Hepatocyte (in vitro differentiated cells): ENCODE measurements at regions not wholly inside any gene's neighbourhood (a gene's known extent, or its start where the extent isn't known, plus 50 kb on each side); places are given as distances from the start of the nearest gene placed in this dataset.

Source experiments
- DNase-seq: peaks from one replicate; pipeline ENCODE4 v3.0.0-alpha.2; 2016; ENCODE audit warnings: low spot score
- H2AFZ ChIP-seq: fragments of 200-600 bp; sonication (generic); 2 replicates; pipeline ENCODE4 v1.6.0; 2016; ENCODE audit warnings: antibody characterized with exemption, mild to moderate bottlenecking
- H3K27ac ChIP-seq: fragments of 200-600 bp; sonication (generic); 2 replicates; pipeline ENCODE4 v1.5.1; 2016; ENCODE audit warnings: mild to moderate bottlenecking
- H3K27me3 ChIP-seq: fragments of 200-600 bp; sonication (generic); 2 replicates; pipeline ENCODE4 v1.6.1; 2016
- H3K36me3 ChIP-seq: fragments of 200-600 bp; sonication (generic); replicated peaks from 2 replicates; pipeline ENCODE4 v1.5.1; 2016; ENCODE audit warnings: low read depth; ENCODE audit not compliant: insufficient read depth
- H3K4me1 ChIP-seq: fragments of 200-600 bp; sonication (generic); 2 replicates; pipeline ENCODE4 v1.5.1; 2016; ENCODE audit warnings: mild to moderate bottlenecking, moderate library complexity; ENCODE audit not compliant: insufficient read depth
- H3K4me2 ChIP-seq: fragments of 200-600 bp; sonication (generic); 2 replicates; pipeline ENCODE4 v1.6.0; 2016
- H3K4me3 ChIP-seq: fragments of 200-600 bp; sonication (generic); 2 replicates; pipeline ENCODE4 v1.5.1; 2016; ENCODE audit warnings: mild to moderate bottlenecking
- H3K79me2 ChIP-seq: fragments of 200-600 bp; sonication (generic); 2 replicates; pipeline ENCODE4 v1.6.0; 2017; ENCODE audit warnings: mild to moderate bottlenecking
- H3K9me2 ChIP-seq: fragments of 200-600 bp; sonication (generic); replicated peaks from 2 replicates; pipeline ENCODE4 v1.6.0; 2017; ENCODE audit warnings: mild to moderate bottlenecking; ENCODE audit not compliant: insufficient read depth
- H3K9me3 ChIP-seq: fragments of 200-600 bp; sonication (generic); 2 replicates; pipeline ENCODE4 v1.5.1; 2016; ENCODE audit warnings: low read depth, mild to moderate bottlenecking
- H4K20me1 ChIP-seq: fragments of 200-600 bp; sonication (generic); 2 replicates; pipeline ENCODE4 v1.6.0; 2016; ENCODE audit warnings: mild to moderate bottlenecking; ENCODE audit not compliant: insufficient read depth, poor library complexity, severe bottlenecking
- EZH2 ChIP-seq: fragments of 200-600 bp; sonication (generic); IDR thresholded peaks from 2 replicates; pipeline ENCODE4 v1.6.1; 2016; ENCODE audit warnings: antibody characterized with exemption, mild to moderate bottlenecking, borderline replicate concordance
- EZH2phosphoT487 ChIP-seq: fragments of 200-600 bp; sonication (generic); IDR thresholded peaks from one replicate; pipeline ENCODE4 v1.6.1; 2018; ENCODE audit warnings: antibody characterized with exemption, mild to moderate bottlenecking, low read depth, moderate library complexity; ENCODE audit not compliant: unreplicated experiment, severe bottlenecking
- WGBS: methylation state at CpG from one replicate; pipeline ENCODE4 v1.1.6; 2016; ENCODE audit warnings: low lambda C conversion rate; ENCODE audit errors: missing lambda C conversion rate; 5-methylcytosine and 5-hydroxymethylcytosine counted together
- TF ChIP-seq, protein P1 (sequence below): fragments of 200-600 bp; sonication (generic); IDR thresholded peaks from 2 replicates; pipeline ENCODE4 v1.5.1; 2016; ENCODE audit warnings: antibody characterized with exemption, mild to moderate bottlenecking; ENCODE audit not compliant: poor library complexity

DNA sequence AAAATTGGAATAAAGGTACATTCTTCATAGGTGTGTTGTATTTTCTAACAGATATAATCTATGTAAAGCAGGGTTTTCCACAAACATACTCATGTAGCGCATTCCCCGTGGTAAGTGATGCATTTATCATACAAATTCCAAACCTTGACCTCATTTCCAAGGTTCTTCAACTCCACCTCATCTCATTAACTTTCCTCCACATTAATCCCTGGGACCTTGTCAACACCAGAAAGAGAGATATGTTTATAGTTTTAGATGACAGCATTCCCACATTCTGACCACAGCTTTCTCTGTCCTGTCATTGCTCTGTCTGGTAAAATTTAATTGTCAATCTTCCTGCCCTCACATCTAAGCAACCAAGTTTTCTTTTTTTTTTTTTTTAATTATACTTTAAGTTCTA, 415.1 kb downstream of the TMEM161B start:
- Histone ChIP-seq H3K27ac (no peak overlapping the region), H3K27me3 (no peaks in the 10 kb centered on the region), H2AFZ (no peak overlapping the region), H3K9me3 (no peaks in the 10 kb centered on the region), H3K4me2 (no peak overlapping the region), H3K36me3 (no peaks in the 10 kb centered on the region), H3K4me3 (no peak overlapping the region), H3K4me1 (no peaks in the 10 kb centered on the region), H3K79me2 (no peaks in the 10 kb centered on the region), H3K9me2 (no peaks in the 10 kb centered on the region), H4K20me1 (no peaks in the 10 kb centered on the region)
- TF ChIP-seq EZH2, result no peak
- no peak for TF ChIP-seq EZH2phosphoT487
- TF ChIP-seq, protein P1, sequence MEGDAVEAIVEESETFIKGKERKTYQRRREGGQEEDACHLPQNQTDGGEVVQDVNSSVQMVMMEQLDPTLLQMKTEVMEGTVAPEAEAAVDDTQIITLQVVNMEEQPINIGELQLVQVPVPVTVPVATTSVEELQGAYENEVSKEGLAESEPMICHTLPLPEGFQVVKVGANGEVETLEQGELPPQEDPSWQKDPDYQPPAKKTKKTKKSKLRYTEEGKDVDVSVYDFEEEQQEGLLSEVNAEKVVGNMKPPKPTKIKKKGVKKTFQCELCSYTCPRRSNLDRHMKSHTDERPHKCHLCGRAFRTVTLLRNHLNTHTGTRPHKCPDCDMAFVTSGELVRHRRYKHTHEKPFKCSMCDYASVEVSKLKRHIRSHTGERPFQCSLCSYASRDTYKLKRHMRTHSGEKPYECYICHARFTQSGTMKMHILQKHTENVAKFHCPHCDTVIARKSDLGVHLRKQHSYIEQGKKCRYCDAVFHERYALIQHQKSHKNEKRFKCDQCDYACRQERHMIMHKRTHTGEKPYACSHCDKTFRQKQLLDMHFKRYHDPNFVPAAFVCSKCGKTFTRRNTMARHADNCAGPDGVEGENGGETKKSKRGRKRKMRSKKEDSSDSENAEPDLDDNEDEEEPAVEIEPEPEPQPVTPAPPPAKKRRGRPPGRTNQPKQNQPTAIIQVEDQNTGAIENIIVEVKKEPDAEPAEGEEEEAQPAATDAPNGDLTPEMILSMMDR, result no peak
- no peak for DNase-seq
- 94% methylated on average over 2 of the region's 2 CpGs for WGBS

DNA sequence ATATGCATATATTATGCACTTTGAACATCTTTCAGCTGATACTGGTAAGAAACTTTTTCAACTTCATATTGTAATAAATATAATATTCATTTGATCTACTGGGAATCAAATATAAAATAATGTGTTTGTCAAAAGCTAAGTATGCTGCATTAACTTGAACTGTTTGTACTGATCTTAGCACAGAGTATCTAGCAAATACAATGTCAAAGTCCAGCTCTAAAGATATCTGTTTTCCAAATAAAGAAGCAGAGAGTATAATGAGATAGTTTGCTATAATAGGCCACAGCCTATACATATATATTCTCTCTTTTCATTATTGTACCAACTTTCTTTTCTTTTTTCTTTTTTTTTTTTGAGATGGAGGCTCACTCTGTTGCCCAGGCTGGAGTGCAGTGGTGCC, 417.0 kb downstream of the TMEM161B start:
- Histone ChIP-seq H4K20me1 (no peaks in the 10 kb centered on the region), H3K27ac (no peak overlapping the region), H3K4me1 (no peaks in the 10 kb centered on the region), H3K4me3 (no peak overlapping the region), H3K9me2 (no peaks in the 10 kb centered on the region), H3K4me2 (no peak overlapping the region), H3K79me2 (no peaks in the 10 kb centered on the region), H3K36me3 (no peaks in the 10 kb centered on the region), H3K27me3 (no peaks in the 10 kb centered on the region), H3K9me3 (no peaks in the 10 kb centered on the region), H2AFZ (no peak overlapping the region)
- TF ChIP-seq, protein P1, result no peak
- no peak for TF ChIP-seq EZH2
- TF ChIP-seq EZH2phosphoT487, result no peak
- no peak for DNase-seq

DNA sequence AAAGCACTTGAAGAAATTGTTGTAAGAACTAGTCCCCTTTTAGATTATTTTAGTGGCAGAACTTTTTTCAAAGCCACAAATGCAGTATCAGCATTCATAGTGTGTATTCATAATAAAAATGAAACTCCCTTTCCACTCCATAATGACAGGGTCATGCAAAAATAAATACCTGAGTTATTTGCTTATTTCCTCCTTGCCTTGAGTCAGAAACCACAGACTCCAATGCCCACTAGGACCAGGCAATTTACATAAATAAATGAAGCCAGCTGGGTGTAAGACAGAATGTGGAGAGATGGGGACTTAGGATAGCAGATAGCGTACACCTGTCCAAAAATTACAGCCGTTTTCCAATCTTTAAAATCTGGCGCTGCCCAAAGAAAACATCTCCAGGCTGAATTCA, 417.8 kb downstream of the TMEM161B start:
- no peaks in the 10 kb centered on the region for H3K79me2 ChIP-seq
- H3K4me3 ChIP-seq, result no peak overlapping the region
- H3K27me3 ChIP-seq, result no peaks in the 10 kb centered on the region
- 85% methylated on average over 3 of the region's 3 CpGs for WGBS
- DNase-seq, result no peak
- H3K4me1 ChIP-seq, result no peaks in the 10 kb centered on the region
- H3K27ac ChIP-seq, result no peak overlapping the region
- no peaks in the 10 kb centered on the region for H3K9me3 ChIP-seq
- no peaks in the 10 kb centered on the region for H3K36me3 ChIP-seq
- no peaks in the 10 kb centered on the region for H4K20me1 ChIP-seq
- TF ChIP-seq EZH2 (no peak), EZH2phosphoT487 (no peak)
- TF ChIP-seq, protein P1, result no peak
- no peaks in the 10 kb centered on the region for H3K9me2 ChIP-seq
- no peak overlapping the region for H2AFZ ChIP-seq
- no peak overlapping the region for H3K4me2 ChIP-seq

DNA sequence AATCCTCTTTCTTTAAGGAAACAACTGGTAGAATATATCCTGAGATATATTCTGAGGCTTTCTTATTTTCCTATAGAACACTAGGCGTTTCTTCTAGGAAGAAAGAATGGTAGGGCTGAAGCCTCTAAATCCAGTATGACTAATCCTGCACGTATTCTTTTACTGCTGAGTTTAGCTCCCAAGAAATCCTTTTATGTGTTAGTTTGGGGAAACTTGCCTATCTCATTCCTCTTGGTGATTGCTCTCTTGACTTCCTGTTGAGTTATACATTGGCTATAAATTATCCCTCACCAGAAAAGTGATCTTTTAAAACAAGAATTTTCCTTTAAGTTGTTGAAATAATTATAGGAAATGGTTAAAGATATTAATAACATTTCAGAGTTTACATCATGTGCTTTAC, 422.9 kb downstream of the TMEM161B start:
- Histone ChIP-seq H3K4me1 (no peaks in the 10 kb centered on the region), H3K79me2 (no peaks in the 10 kb centered on the region), H2AFZ (no peak overlapping the region), H3K9me3 (no peaks in the 10 kb centered on the region), H3K4me3 (no peak overlapping the region), H3K27me3 (no peaks in the 10 kb centered on the region), H4K20me1 (no peaks in the 10 kb centered on the region), H3K27ac (no peak overlapping the region), H3K9me2 (no peaks in the 10 kb centered on the region), H3K36me3 (no peaks in the 10 kb centered on the region), H3K4me2 (no peak overlapping the region)
- TF ChIP-seq, protein P1, result no peak
- no peak for TF ChIP-seq EZH2
- no peak for TF ChIP-seq EZH2phosphoT487
- no peak for DNase-seq
- 32% methylated on average over 2 of the region's 2 CpGs for WGBS
